ENCODE measurements at regions not wholly inside any gene's neighbourhood (a gene's known extent, or its start where the extent isn't known, plus 50 kb on each side); places are given as distances from the start of the nearest gene placed in this dataset.

DNA sequence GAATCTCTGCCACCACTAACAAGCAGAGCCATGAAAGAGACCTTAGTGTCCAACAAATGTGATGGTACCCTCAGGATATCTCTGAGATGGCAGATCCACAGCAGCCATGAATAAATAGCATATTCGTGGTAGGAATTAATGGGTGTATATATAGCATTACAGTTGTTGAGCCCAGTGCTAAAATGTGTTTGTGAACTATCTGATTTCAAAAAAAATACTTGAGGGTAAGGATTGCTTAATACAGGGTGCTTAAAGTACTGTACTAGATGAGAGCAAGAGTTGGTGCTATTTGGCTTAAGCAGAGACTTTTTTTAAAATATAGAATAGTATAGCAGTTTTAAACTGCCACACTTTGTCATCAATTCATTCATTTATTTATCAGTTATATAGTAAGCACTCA lies 101.5 kb upstream of the GALNT5 start:
- DNase-seq (ENCODE audit: low spot score) = no peak
- intact Hi-C loops (cut with micrococcal nuclease; ENCODE audit: unreplicated experiment) = loop anchor here (10.0 kb wide), 1 partner anchor 1189 kb away; no protein-coding TSS in a partner anchor
- no peak overlapping the region for H2AFZ ChIP-seq (ENCODE audit: low read length)
- H3K36me3 ChIP-seq (ENCODE audit: insufficient read depth, low read length) = no peaks in the 10 kb centered on the region
- ChIA-PET CTCF (ENCODE audit: unreplicated experiment) (no interaction called here), POLR2A (no interaction called here)
- H3K27ac ChIP-seq (ENCODE audit: low read depth, low read length, poor library complexity, severe bottlenecking) = no peak overlapping the region
- no peaks in the 10 kb centered on the region for H3K79me2 ChIP-seq (ENCODE audit: insufficient read depth, low read depth, low read length)
- no peaks in the 10 kb centered on the region for H3K4me1 ChIP-seq (ENCODE audit: insufficient read depth, low read length, poor library complexity, severe bottlenecking)
- no TSS peak for BruUV-seq (replicated peaks)
- H3K4me2 ChIP-seq (ENCODE audit: low read length) = no peak overlapping the region
- TF ChIP-seq, protein P1, sequence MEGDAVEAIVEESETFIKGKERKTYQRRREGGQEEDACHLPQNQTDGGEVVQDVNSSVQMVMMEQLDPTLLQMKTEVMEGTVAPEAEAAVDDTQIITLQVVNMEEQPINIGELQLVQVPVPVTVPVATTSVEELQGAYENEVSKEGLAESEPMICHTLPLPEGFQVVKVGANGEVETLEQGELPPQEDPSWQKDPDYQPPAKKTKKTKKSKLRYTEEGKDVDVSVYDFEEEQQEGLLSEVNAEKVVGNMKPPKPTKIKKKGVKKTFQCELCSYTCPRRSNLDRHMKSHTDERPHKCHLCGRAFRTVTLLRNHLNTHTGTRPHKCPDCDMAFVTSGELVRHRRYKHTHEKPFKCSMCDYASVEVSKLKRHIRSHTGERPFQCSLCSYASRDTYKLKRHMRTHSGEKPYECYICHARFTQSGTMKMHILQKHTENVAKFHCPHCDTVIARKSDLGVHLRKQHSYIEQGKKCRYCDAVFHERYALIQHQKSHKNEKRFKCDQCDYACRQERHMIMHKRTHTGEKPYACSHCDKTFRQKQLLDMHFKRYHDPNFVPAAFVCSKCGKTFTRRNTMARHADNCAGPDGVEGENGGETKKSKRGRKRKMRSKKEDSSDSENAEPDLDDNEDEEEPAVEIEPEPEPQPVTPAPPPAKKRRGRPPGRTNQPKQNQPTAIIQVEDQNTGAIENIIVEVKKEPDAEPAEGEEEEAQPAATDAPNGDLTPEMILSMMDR (conservative IDR thresholded peaks at IDR 0.05; ENCODE audit: low read length) = no peak
- TF ChIP-seq EZH2phosphoT487 (IDR thresholded peaks at IDR 0.05; ENCODE audit: borderline replicate concordance, low read depth, low read length) = no peak
- no peaks in the 10 kb centered on the region for H3K9me2 ChIP-seq (ENCODE audit: insufficient read depth, low read length)
- H4K20me1 ChIP-seq (ENCODE audit: insufficient read depth, low read length) = no peaks in the 10 kb centered on the region
- H3K9me3 ChIP-seq (ENCODE audit: low read length) = no peaks in the 10 kb centered on the region
- H3K4me3 ChIP-seq (ENCODE audit: low read depth, low read length, poor library complexity, severe bottlenecking) = no peak overlapping the region

DNA sequence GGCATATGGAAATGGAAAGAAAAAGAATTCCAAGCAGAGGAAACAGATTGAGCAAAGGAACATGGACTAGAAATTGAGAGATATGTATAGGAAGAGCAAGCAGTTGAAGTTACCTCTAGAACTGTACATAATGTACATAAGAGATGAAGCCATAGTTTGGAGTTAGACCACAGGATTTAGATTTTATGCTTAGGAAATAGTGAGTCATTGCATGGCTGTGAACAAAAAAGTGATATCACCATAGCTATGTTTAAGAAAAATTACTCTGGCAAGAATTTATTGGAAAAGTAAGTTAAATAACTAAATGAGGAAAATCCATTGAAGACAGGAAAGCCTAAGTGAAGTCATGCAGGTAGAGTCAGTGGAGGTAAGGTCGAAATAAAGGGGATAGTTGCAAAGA lies 99.4 kb upstream of the GALNT5 start:
- H2AFZ ChIP-seq (ENCODE audit: low read length) = no peak overlapping the region
- CTCF ChIA-PET (ENCODE audit: unreplicated experiment) = no interaction called here
- no peak overlapping the region for H3K4me2 ChIP-seq (ENCODE audit: low read length)
- no peaks in the 10 kb centered on the region for H3K9me2 ChIP-seq (ENCODE audit: insufficient read depth, low read length)
- no TSS peak for BruUV-seq (replicated peaks)
- POLR2A ChIA-PET = no interaction called here
- no peaks in the 10 kb centered on the region for H3K79me2 ChIP-seq (ENCODE audit: insufficient read depth, low read depth, low read length)
- H3K27ac ChIP-seq (ENCODE audit: low read depth, low read length, poor library complexity, severe bottlenecking) = no peak overlapping the region
- intact Hi-C loops (cut with micrococcal nuclease; ENCODE audit: unreplicated experiment) = loop anchor here (10.0 kb wide), 1 partner anchor 1187 kb away; no protein-coding TSS in a partner anchor
- no peaks in the 10 kb centered on the region for H4K20me1 ChIP-seq (ENCODE audit: insufficient read depth, low read length)
- TF ChIP-seq, protein P1 (conservative IDR thresholded peaks at IDR 0.05; ENCODE audit: low read length) = no peak
- no peaks in the 10 kb centered on the region for H3K4me1 ChIP-seq (ENCODE audit: insufficient read depth, low read length, poor library complexity, severe bottlenecking)
- H3K4me3 ChIP-seq (ENCODE audit: low read depth, low read length, poor library complexity, severe bottlenecking) = no peak overlapping the region
- H3K9me3 ChIP-seq (ENCODE audit: low read length) = no peaks in the 10 kb centered on the region
- DNase-seq (ENCODE audit: low spot score) = no peak
- no peaks in the 10 kb centered on the region for H3K36me3 ChIP-seq (ENCODE audit: insufficient read depth, low read length)

DNA sequence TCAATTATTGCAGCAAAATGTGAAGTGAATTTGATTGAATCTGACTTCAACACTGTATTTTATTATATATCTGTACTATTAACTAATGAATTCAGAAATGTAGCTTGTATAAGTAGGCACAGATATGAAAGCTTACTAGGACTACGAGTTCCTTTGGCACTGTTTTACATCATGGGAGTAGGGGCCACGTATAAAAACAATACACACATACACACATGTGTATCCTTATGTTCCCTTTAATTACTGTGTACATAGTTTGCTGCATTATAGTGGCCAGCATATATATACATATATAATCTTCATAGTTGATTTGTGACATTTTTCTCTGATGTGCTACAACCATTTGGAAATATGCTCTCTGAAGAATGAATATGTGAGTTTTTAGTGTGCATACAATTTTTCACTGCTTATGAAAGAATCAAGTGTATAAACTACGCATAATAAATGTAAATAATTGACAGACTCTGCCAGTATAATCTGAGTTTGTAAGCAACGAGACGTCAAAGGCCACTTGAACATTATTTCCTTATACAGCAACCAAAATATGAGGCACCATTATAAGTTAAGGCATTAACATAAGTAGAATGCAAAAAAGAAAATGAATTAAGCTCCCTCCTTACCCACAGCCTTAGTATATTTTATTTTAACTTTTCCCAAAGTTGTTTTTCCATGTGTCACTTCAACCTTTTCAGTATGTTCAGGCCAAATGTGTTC lies 98.1 kb upstream of the GALNT5 start:
- Histone ChIP-seq H3K36me3 (ENCODE audit: insufficient read depth, low read length) (no peaks in the 10 kb centered on the region), H3K27ac (ENCODE audit: low read depth, low read length, poor library complexity, severe bottlenecking) (no peak overlapping the region), H3K4me1 (ENCODE audit: insufficient read depth, low read length, poor library complexity, severe bottlenecking) (no peaks in the 10 kb centered on the region), H3K4me3 (ENCODE audit: low read depth, low read length, poor library complexity, severe bottlenecking) (no peak overlapping the region), H3K9me3 (ENCODE audit: low read length) (no peaks in the 10 kb centered on the region), H2AFZ (ENCODE audit: low read length) (no peak overlapping the region), H3K79me2 (ENCODE audit: insufficient read depth, low read depth, low read length) (no peaks in the 10 kb centered on the region), H3K9me2 (ENCODE audit: insufficient read depth, low read length) (no peaks in the 10 kb centered on the region), H3K4me2 (ENCODE audit: low read length) (no peak overlapping the region), H4K20me1 (ENCODE audit: insufficient read depth, low read length) (no peaks in the 10 kb centered on the region)
- DNase-seq (ENCODE audit: low spot score) = no peak
- ChIA-PET POLR2A (interaction anchor here (1.3 kb wide), 1 partner anchor 13 kb away, joined by 3 read pairs; no protein-coding TSS in a partner anchor), CTCF (ENCODE audit: unreplicated experiment) (no interaction called here)
- BruUV-seq (replicated peaks) = no TSS peak
- TF ChIP-seq, protein P1 (conservative IDR thresholded peaks at IDR 0.05; ENCODE audit: low read length) = no peak
- TF ChIP-seq EZH2phosphoT487 (IDR thresholded peaks at IDR 0.05; ENCODE audit: borderline replicate concordance, low read depth, low read length) = no peak
- intact Hi-C loops (cut with micrococcal nuclease; ENCODE audit: unreplicated experiment) = loop anchor here (10.0 kb wide), 1 partner anchor 1185 kb away; no protein-coding TSS in a partner anchor

All from OCI-LY7 (cell line).